IPS DF 19.7 (cell line): ENCODE measurements at regions not wholly inside any gene's neighbourhood (a gene's known extent, or its start where the extent isn't known, plus 50 kb on each side); places are given as distances from the start of the nearest gene placed in this dataset.

Source experiments
- DNase-seq: peaks from one replicate; pipeline ENCODE4 v3.0.0-alpha.2; 2013; ENCODE audit warnings: low read depth, low spot score

GRCh38 chr18:1928711-1929110 lies 642.6 kb downstream of the METTL4 start:
- no peak for DNase-seq

- DNase-seq = no peak
Observed at GRCh38 chr18:1929720-1930119, 641.6 kb downstream of the METTL4 start.

- DNase-seq = no peak
Observed at GRCh38 chr18:1930291-1931270, 640.7 kb downstream of the METTL4 start.

GRCh38 chr18:1952486-1952885 lies 618.8 kb downstream of the METTL4 start:
- DNase-seq = no peak

- DNase-seq = no peak
Observed at GRCh38 chr18:1954583-1955312, 616.6 kb downstream of the METTL4 start.

GRCh38 chr18:1958798-1959197 lies 612.5 kb downstream of the METTL4 start:
- DNase-seq = no peak

- DNase-seq = no peak
Observed at GRCh38 chr18:1965016-1965415, 606.3 kb downstream of the METTL4 start.

- DNase-seq = no peak
Observed at GRCh38 chr18:1965541-1965940, 605.8 kb downstream of the METTL4 start.

GRCh38 chr18:1968801-1969498 lies 602.4 kb downstream of the METTL4 start:
- DNase-seq = peak; percentile 28

GRCh38 chr18:1976484-1976883 lies 594.8 kb downstream of the METTL4 start:
- no peak for DNase-seq

GRCh38 chr18:1982056-1982455 lies 589.2 kb downstream of the METTL4 start:
- no peak for DNase-seq

GRCh38 chr18:1983746-1984515 lies 587.4 kb downstream of the METTL4 start:
- DNase-seq = no peak

- no peak for DNase-seq
Observed at GRCh38 chr18:1993866-1994265, 577.4 kb downstream of the METTL4 start.

GRCh38 chr18:1994471-1994870 lies 576.8 kb downstream of the METTL4 start:
- DNase-seq = no peak

- no peak for DNase-seq
Observed at GRCh38 chr18:1995041-1995612, 576.2 kb downstream of the METTL4 start.

GRCh38 chr18:1998121-1998520 lies 573.2 kb downstream of the METTL4 start:
- no peak for DNase-seq

GRCh38 chr18:1999387-1999786 lies 571.9 kb downstream of the METTL4 start:
- DNase-seq = no peak

- DNase-seq = no peak
Observed at GRCh38 chr18:2002151-2002550, 569.2 kb downstream of the METTL4 start.

- no peak for DNase-seq
Observed at GRCh38 chr18:2002604-2003003, 568.7 kb downstream of the METTL4 start.

GRCh38 chr18:2009942-2010697 lies 561.2 kb downstream of the METTL4 start:
- no peak for DNase-seq
